ENCODE measurements at regions not wholly inside any gene's neighbourhood (a gene's known extent, or its start where the extent isn't known, plus 50 kb on each side); places are given as distances from the start of the nearest gene placed in this dataset.
"Not testable (repeated sequence)": the region's sequence is repeated elsewhere in the genome, so short reads cannot be mapped to it uniquely, and the experiment has no call there.

GRCh38 chr22:33971561-33971961, 51.3 kb upstream of the LARGE1 start:
- no peak for DNase-seq (ENCODE audit: low read depth, low spot score)
- H3K4me3 ChIP-seq = no peak overlapping the region
- H3K9ac ChIP-seq (ENCODE audit: insufficient read length) = no peak overlapping the region
- TF ChIP-seq POLR2AphosphoS5 (IDR thresholded peaks at IDR 0.05; ENCODE audit: borderline replicate concordance, low read depth, low read length) = no peak
- TF ChIP-seq EZH2 (IDR thresholded peaks at IDR 0.05) = no peak
- TF ChIP-seq FOXP2 (optimal IDR thresholded peaks at IDR 0.05; ENCODE audit: control extremely low read depth, extremely low read length, insufficient read depth) = no peak
- H3K27ac ChIP-seq = no peak overlapping the region
- no peaks in the 10 kb centered on the region for H3K36me3 ChIP-seq (ENCODE audit: insufficient read depth, low read length)
- H3K9me3 ChIP-seq (ENCODE audit: low read depth, low read length) = no peaks in the 10 kb centered on the region

GRCh38 chr22:33975841-33976240, 55.6 kb upstream of the LARGE1 start:
- Histone ChIP-seq H3K9me3 (ENCODE audit: low read depth, low read length) (no peaks in the 10 kb centered on the region), H3K27ac (no peak overlapping the region), H3K36me3 (ENCODE audit: insufficient read depth, low read length) (no peaks in the 10 kb centered on the region), H3K4me3 (no peak overlapping the region), H3K9ac (ENCODE audit: insufficient read length) (no peak overlapping the region)
- DNase-seq (ENCODE audit: low read depth, low spot score) = no peak
- no peak for TF ChIP-seq POLR2AphosphoS5 (IDR thresholded peaks at IDR 0.05; ENCODE audit: borderline replicate concordance, low read depth, low read length)
- TF ChIP-seq FOXP2 (optimal IDR thresholded peaks at IDR 0.05; ENCODE audit: control extremely low read depth, extremely low read length, insufficient read depth) = no peak
- no peak for TF ChIP-seq EZH2 (IDR thresholded peaks at IDR 0.05)

- Histone ChIP-seq H3K4me3 (no peak overlapping the region), H3K9me3 (ENCODE audit: low read depth, low read length) (no peaks in the 10 kb centered on the region), H3K9ac (ENCODE audit: insufficient read length) (no peak overlapping the region), H3K27ac (no peak overlapping the region), H3K36me3 (ENCODE audit: insufficient read depth, low read length) (no peaks in the 10 kb centered on the region)
- TF ChIP-seq EZH2 (IDR thresholded peaks at IDR 0.05) (no peak), POLR2AphosphoS5 (IDR thresholded peaks at IDR 0.05; ENCODE audit: borderline replicate concordance, low read depth, low read length) (no peak), FOXP2 (optimal IDR thresholded peaks at IDR 0.05; ENCODE audit: control extremely low read depth, extremely low read length, insufficient read depth) (no peak)
- DNase-seq (ENCODE audit: low read depth, low spot score) = no peak
Measured at GRCh38 chr22:33983558-33983957, 63.3 kb upstream of the LARGE1 start.

DNA sequence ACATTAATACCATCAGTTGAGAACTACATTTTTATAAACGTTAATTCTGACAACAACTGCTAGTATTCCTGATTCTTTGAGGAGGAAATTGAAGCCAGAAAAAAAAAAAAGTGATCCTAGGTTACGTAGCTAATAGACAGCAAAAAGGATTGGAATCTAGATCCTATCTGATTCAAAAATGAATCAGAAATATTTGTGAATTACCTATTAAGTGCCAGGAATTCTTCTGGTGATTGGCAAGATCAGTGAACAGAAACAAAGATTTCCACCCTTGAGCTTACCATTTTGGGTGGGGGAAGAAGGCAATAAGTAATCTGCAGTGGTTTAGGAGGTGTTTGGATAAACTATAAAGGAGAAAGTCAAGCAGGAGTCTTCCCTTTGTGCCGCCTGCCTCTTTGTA, 63.9 kb upstream of the LARGE1 start:
- Histone ChIP-seq H3K4me3 (no peak overlapping the region), H3K36me3 (ENCODE audit: insufficient read depth, low read length) (no peaks in the 10 kb centered on the region), H3K27ac (no peak overlapping the region), H3K9me3 (ENCODE audit: low read depth, low read length) (no peaks in the 10 kb centered on the region), H3K9ac (ENCODE audit: insufficient read length) (no peak overlapping the region)
- TF ChIP-seq FOXP2 (optimal IDR thresholded peaks at IDR 0.05; ENCODE audit: control extremely low read depth, extremely low read length, insufficient read depth) = no peak
- no peak for TF ChIP-seq EZH2 (IDR thresholded peaks at IDR 0.05)
- TF ChIP-seq POLR2AphosphoS5 (IDR thresholded peaks at IDR 0.05; ENCODE audit: borderline replicate concordance, low read depth, low read length) = no peak
- no peak for DNase-seq (ENCODE audit: low read depth, low spot score)

DNA sequence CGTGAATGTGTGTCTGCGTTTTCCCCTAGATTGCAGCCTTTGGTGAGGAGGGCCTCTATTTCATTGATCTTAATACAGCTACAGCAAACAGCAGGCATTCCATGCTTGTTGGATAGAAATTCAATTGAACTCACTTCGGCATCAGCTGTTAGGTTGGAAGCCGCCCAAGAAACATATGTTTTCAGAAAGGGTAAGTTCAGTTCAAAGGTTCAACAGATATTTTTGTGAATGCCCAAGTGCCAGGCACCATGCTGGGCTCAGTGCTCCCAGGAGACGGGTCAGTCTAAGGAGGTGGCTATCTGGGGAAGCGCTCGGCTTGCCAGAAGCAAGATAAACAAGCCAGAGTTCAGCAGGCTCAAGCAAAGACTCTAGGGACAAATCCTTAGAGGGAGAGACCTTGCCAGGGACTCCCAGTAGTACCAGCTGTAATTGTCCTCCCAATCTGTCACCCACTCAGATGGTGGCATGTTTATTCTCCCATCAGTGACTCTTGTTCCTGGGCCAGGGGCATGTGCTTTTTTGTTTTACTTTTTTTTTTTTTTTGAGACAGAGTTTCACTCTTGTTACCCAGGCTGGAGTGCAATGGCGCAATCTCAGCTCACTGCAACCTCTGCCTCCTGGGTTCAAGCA, 64.5 kb upstream of the LARGE1 start:
- no peak overlapping the region for H3K27ac ChIP-seq
- H3K36me3 ChIP-seq (ENCODE audit: insufficient read depth, low read length) = no peaks in the 10 kb centered on the region
- no peak overlapping the region for H3K4me3 ChIP-seq
- no peak for TF ChIP-seq EZH2 (IDR thresholded peaks at IDR 0.05)
- TF ChIP-seq POLR2AphosphoS5 (IDR thresholded peaks at IDR 0.05; ENCODE audit: borderline replicate concordance, low read depth, low read length) = no peak
- no peak for TF ChIP-seq FOXP2 (optimal IDR thresholded peaks at IDR 0.05; ENCODE audit: control extremely low read depth, extremely low read length, insufficient read depth)
- H3K9me3 ChIP-seq (ENCODE audit: low read depth, low read length) = no peaks in the 10 kb centered on the region
- no peak for DNase-seq (ENCODE audit: low read depth, low spot score)
- no peak overlapping the region for H3K9ac ChIP-seq (ENCODE audit: insufficient read length)

DNA sequence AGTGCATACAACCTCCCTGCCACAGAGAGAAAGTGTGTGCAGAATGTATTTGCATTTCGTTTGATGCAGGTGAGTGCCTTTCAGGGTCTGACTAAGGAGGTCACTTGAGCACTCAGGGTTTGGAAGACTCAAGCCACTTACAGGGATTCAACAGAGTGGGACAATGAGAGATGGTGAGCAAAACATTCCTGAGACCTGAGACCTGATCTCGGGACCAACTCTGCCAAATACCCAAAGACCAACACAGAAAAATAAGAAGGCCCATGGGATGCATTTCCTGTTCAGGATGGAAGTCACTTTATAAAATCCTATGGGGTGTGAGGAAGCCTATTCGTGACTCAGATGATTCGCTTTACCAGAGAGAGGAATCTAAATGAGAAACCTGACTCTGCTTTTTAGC, 65.2 kb upstream of the LARGE1 start:
- Histone ChIP-seq H3K9ac (ENCODE audit: insufficient read length) (no peak overlapping the region), H3K4me3 (no peak overlapping the region), H3K27ac (no peak overlapping the region)

DNA sequence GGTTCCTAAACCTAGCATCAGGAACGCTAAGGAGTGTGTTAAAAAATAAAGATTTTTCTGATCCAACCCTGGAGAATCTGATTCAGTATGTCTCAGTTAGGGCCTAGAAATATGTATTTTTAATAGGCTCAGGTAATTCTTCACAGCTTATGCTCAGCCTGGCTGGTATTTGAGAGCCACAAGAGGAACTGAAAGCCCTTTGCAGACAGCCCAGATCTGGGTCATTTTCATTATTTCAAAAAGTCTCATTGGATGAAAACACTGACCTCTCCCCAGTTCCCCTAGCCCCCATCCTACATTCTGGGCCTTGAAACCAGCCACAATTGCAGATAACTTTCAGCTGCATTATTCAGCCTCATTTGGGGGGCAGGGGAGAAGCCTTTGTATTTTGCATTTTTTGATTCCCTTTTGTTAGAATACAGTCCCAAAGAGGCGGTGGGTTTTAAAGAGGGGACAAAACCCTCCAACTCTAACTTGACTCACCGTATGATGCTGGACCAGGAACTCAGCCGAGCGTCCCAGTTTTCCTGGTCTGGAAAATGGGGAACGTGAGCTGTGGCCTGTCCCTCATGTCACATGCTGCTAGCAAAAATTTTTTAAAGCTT, 66.0 kb upstream of the LARGE1 start:
- no peak for TF ChIP-seq POLR2AphosphoS5 (IDR thresholded peaks at IDR 0.05; ENCODE audit: borderline replicate concordance, low read depth, low read length)
- no peak for TF ChIP-seq EZH2 (IDR thresholded peaks at IDR 0.05)
- no peak for TF ChIP-seq FOXP2 (optimal IDR thresholded peaks at IDR 0.05; ENCODE audit: control extremely low read depth, extremely low read length, insufficient read depth)
- Histone ChIP-seq H3K36me3 (ENCODE audit: insufficient read depth, low read length) (no peaks in the 10 kb centered on the region), H3K4me3 (no peak overlapping the region), H3K9me3 (ENCODE audit: low read depth, low read length) (no peaks in the 10 kb centered on the region), H3K27ac (no peak overlapping the region), H3K9ac (ENCODE audit: insufficient read length) (no peak overlapping the region)
- DNase-seq (ENCODE audit: low read depth, low spot score) = no peak

More for the DNA sequence above, 65.2 kb upstream of the LARGE1 start:
- DNase-seq (ENCODE audit: low read depth, low spot score) = no peak
- Histone ChIP-seq H3K36me3 (ENCODE audit: insufficient read depth, low read length) (no peaks in the 10 kb centered on the region), H3K9me3 (ENCODE audit: low read depth, low read length) (no peaks in the 10 kb centered on the region)
- TF ChIP-seq EZH2 (IDR thresholded peaks at IDR 0.05) = no peak
- no peak for TF ChIP-seq POLR2AphosphoS5 (IDR thresholded peaks at IDR 0.05; ENCODE audit: borderline replicate concordance, low read depth, low read length)
- no peak for TF ChIP-seq FOXP2 (optimal IDR thresholded peaks at IDR 0.05; ENCODE audit: control extremely low read depth, extremely low read length, insufficient read depth)

GRCh38 chr22:33986954-33987353, 66.7 kb upstream of the LARGE1 start:
- H3K36me3 ChIP-seq (ENCODE audit: insufficient read depth, low read length) = no peaks in the 10 kb centered on the region
- no peak overlapping the region for H3K27ac ChIP-seq
- TF ChIP-seq FOXP2 (optimal IDR thresholded peaks at IDR 0.05; ENCODE audit: control extremely low read depth, extremely low read length, insufficient read depth) = no peak
- no peak for TF ChIP-seq POLR2AphosphoS5 (IDR thresholded peaks at IDR 0.05; ENCODE audit: borderline replicate concordance, low read depth, low read length)
- TF ChIP-seq EZH2 (IDR thresholded peaks at IDR 0.05) = no peak
- no peak for DNase-seq (ENCODE audit: low read depth, low spot score)
- no peaks in the 10 kb centered on the region for H3K9me3 ChIP-seq (ENCODE audit: low read depth, low read length)
- H3K9ac ChIP-seq (ENCODE audit: insufficient read length) = no peak overlapping the region
- no peak overlapping the region for H3K4me3 ChIP-seq

DNA sequence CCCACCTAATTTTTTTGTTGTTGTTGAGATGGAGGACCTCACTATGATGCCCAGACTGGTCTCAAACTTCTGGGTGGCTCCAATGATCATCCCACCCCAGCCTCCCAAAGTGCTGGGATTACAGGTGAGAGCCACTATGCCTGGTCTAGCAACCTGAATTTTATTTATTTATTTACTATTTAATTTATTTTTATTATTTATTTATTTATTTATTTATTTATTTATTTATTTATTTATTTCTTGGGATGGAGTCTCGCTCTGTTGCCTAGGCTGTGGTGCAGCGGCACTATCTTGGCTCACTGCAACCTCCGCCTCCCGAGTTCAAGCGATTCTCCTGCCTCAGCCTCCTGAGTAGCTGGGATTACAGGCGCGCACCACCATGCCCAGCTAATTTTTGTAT, 69.0 kb upstream of the LARGE1 start:
- H3K36me3 ChIP-seq (ENCODE audit: insufficient read depth, low read length); H3K27ac ChIP-seq; H3K9ac ChIP-seq (ENCODE audit: insufficient read length); DNase-seq (ENCODE audit: low read depth, low spot score); H3K4me3 ChIP-seq; H3K9me3 ChIP-seq (ENCODE audit: low read depth, low read length): not testable (repeated sequence)

Measured in SK-N-MC (cell line).